Right lobe of liver (tissue), 4 donors: ENCODE measurements at regions not wholly inside any gene's neighbourhood (a gene's known extent, or its start where the extent isn't known, plus 50 kb on each side); places are given as distances from the start of the nearest gene placed in this dataset.

Experiments
- CTCF ChIP-seq, 4 donors: fragments of 200-600 bp in 3 of 4; fragments of 450-650 bp in 1 of 4; IDR thresholded peaks; one replicate each; pipeline versions ENCODE4 v1.5.1 to v1.8.0; 2016 to 2022; ENCODE audit warnings: antibody characterized with exemption in 4 of 4, mild to moderate bottlenecking in 2 of 4
- POLR2A ChIP-seq: fragments of 450-650 bp; IDR thresholded peaks from one replicate; pipeline ENCODE4 v1.6.1; 2017; ENCODE audit warnings: antibody characterized with exemption, mild to moderate bottlenecking
- donor health status: DM: no; HTN: no; CAD: no.
- donor health status: DM: no; HTN: no; CAD: no.
- donor health status: DM: no; HTN: yes; CAD: no.

- TF ChIP-seq POLR2A (no peak), CTCF (IDR thresholded peaks at IDR 0.05) (no peak)
Measured at GRCh38 chr2:21427606-21428005, 303.8 kb downstream of the TDRD15 start.
